Ecto neural progenitor cell (in vitro differentiated cells): ENCODE measurements at regions not wholly inside any gene's neighbourhood (a gene's known extent, or its start where the extent isn't known, plus 50 kb on each side); places are given as distances from the start of the nearest gene placed in this dataset.
"Not testable (repeated sequence)": the region's sequence is repeated elsewhere in the genome, so short reads cannot be mapped to it uniquely, and the experiment has no call there.

Experiments used
- DNase-seq: peaks from one replicate; pipeline ENCODE4 v3.0.0-alpha.2; 2018; ENCODE audit warnings: low spot score

DNA sequence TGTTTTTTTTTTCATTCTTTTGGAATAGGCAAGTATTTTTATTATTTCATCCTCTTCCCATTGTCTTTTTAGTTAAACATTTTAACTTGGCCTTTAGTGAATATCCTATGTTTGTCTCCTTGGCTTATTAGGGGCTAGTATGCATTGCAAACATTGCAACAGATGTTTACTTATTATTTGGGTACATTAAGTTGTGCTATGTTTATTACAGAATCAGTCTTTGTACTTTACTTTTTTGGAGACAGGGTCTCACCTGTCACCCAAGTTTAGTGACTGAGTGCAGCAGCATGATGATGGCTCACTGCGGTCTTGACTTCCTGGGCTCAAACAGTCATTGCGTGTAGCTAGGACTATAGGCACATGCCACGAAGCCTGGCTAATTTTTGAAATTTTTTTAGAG lies 51.1 kb upstream of the NUDT6 start:
- no peak for DNase-seq

DNA sequence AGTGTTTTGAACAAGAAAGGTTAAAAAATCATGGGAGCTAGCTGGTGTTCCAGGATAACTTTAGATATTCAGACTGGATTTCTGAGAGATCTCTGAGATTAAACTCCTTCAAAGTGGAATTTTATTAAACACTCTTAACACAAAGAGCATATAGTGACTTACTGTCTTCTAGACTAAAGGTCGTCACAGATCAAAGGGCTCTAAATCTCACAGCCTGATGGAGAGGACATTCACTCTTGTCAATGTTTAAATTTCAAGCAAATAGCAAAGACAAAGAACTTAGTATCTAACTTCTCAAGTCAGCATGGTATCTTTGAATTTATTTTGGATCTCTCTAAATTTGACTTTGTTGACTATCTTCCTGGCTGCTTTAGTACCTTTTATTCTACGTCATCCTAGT lies 53.7 kb upstream of the NUDT6 start:
- DNase-seq: no peak

DNA sequence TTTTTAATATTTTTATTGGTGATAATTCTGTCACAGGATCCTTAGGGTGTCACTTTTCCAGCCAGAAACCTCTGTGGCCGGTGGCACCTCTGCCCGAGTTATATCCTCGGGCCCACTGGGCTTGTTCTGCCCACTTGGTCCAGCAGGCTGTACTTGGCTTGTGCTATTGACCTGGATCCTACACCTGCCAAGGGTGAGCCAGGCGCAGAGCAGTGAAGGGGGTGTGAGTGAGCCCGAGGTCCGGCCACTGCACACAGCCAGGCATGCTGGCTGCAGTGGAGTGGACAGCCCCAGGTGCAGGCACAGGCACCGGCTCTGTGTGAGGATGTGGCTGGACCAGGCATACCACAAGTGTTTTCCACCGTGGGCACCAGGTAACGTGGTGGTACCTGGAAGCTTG lies 54.7 kb upstream of the NUDT6 start:
- DNase-seq: no peak

DNA sequence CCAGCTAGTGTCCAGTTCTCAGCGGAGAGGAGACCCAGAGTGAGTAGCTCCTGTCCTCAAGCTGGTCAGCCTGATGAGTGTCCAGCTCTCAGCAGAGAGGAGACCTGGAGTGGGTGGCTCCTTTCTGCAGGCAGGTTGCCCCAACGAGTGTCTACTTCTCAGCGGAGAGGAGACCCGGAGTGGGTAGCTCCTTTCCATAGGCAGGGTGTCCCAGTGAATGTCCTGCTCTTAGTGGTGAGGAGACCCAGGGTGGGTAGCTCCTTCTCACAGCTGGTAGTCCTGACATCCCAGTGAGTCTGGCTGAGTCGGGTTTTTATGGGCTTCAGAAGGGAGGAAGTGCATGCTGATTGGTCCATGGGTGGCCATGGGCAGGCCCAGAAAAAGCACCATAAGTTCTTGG lies 55.7 kb upstream of the NUDT6 start:
- no peak for DNase-seq

DNA sequence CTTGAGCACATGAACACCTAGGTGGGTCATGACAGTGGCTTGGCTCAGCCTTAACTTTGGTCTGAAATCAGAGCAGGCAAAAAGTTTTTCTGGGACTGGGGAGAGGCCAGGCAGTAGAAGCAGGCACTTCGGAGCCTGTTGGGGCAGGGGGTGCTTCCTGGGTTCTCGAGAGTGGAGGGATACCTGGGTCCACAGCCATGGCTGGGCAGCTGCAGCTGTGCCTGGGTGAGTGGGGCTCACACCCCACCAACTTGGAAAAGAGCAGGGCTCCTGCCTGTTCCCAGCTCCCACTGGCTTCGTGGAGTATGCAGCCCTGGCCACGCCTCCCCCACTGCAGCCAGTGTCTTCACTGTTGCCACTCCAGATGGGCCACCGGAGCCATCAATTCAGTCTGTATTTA lies 56.4 kb upstream of the NUDT6 start:
- DNase-seq: no peak

DNA sequence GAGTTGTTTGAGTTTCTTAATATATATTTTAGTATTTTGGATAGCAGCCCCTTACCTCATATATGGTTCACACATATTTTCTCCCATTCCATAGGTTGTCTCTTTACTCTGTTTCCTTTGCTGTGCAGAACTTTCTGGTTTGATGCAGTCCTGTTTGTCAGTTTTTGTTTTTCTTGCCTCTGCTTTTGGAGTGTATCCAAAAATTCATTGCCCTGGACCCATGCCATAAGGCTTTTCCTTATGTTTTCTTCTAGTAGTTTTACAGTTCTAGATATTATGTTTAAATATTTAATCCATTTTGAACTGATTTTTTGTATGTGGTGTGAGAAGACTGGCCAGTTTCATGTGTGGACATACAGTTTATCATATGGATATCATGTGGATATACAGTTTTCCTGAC lies 58.5 kb upstream of the NUDT6 start:
- no peak for DNase-seq

DNA sequence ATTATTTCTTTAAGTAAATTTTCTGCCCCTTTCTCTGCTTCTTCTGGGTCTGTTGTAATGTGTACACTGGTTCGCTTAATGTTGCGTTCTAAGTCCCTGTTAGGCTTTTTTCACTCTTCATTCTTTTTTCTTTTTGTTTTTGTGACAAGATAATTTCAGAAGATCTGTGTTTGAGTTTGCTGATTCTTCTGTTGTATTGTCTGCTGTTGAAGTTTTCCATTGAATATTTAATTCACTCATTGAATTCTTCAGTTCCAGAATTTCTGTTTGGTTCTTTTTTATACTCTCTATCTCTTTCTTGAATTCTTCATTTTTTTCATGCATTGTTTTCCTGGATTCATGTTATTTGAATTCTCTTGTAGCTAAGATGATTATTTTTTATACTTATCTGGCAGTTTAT lies 66.3 kb upstream of the NUDT6 start:
- no peak for DNase-seq

DNA sequence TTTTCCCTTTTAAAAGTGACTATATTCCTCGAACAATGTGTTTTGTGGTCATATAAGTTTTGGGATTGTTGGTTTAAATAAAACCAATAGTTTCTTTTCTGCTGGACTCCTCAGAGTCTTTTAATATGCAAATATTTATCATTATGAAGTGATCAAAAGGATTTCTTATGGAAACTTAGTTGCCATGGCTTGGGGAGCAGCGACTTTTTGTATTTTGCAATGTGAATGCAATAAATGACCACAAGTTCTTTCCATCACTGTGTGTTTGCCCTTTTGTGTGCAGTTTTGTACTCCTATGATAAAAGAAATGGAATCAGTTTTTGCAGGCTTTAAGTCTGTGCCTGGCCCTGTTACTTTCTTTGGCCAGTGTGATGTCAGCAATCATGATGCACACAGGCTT lies 68.5 kb upstream of the NUDT6 start:
- no peak for DNase-seq

DNA sequence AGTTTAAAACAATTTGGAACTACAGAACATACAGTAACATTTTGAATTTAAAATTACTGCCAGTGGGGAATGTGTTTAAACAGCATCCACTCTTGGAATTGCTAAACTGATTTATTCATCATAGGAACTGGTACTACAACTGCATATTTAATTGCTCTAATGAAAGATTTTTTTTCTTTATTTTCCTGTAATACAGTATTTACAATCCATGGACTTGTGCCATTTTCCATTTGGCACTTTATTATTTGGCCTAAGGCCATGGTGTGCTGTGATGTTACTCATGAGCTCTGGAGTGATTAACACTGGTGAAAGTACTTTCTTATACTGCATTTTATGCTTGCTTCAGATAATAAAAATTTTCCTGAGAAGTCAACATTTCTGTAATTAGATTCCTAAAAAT lies 69.7 kb upstream of the NUDT6 start:
- DNase-seq: no peak

DNA sequence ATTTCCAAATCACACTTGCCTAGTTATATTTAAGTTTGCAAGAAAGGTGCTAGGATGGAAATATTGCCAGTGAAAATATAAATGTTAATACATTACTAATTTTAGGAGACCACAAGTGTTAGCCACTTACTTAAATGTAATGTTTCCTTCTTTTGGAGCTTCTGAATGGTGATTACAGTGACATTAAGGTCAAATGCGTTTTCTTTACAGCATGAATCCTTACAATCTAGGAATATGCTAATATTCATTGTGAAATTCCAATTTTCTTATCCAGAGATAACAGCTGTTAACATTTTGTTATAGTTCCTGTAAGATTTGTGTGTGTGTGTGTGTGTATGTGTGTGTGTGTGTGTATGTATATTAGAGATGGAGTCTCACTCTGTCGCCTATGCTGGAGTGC lies 70.2 kb upstream of the NUDT6 start:
- DNase-seq: no peak

DNA sequence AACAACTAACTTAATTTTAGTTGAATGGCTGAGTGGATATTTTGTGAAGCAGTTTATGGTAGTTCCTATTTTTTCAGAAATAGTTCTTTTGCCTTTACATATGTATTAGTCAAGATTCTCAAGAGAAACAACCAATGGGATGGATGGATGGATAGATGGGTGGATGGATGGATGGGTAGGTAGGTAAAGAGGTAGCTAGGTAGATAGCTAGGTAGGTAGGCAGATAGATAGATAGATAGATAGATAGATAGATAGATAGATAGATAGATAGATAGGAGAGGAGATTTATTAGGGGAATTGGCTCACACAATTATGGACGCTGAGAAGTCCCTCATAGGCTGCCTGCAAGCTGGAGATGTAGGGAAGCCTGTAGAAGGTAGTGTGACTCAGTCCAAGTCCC lies 74.0 kb upstream of the NUDT6 start:
- DNase-seq: no peak

DNA sequence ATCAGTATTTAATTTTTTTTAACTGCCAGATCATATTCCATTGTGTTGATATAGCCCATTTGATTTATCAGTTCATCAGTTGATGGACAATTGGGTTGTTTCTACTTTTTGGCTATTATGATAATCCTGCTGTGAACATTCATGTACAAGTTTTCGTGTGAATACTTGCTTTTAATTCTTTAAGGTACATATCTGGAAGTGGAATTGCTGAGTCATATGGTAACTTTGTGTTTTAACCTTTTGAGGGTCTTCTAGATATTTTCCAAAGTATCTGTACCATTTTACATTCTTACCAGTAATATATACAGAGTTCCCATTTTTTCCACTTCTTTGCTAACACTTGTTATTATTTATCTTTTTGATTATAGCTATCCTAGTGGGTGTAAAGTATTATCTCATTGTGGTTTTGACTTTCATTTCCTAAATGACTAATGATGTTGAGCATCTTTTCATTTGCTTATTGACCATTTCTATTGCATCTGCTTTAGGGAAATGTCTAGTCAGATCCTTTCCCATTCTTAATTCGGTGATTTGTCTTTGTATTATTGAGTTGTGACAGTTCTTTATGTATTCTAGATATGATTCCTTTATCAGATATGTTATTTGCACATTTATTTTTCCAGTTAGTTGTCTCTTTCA lies 75.2 kb upstream of the NUDT6 start:
- no peak for DNase-seq

DNA sequence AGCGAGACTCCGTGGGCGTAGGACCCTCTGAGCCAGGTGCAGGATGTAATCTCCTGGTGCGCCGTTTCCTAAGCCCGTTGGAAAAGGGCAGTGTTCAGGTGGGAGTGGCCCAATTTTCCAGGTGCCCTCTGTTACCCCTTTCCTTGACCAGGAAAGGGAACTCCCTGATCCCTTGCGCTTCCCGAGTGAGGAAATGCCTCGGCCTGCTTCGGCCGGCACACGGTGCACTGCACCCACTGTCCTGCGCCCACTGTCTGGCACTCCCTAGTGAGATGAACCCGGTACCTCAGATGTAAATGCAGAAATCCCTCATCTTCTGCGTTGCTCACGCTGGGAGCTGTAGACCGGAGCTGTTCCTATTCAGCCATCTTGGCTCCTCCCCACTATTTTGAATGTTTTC lies 81.7 kb upstream of the NUDT6 start:
- not testable (repeated sequence) for DNase-seq

DNA sequence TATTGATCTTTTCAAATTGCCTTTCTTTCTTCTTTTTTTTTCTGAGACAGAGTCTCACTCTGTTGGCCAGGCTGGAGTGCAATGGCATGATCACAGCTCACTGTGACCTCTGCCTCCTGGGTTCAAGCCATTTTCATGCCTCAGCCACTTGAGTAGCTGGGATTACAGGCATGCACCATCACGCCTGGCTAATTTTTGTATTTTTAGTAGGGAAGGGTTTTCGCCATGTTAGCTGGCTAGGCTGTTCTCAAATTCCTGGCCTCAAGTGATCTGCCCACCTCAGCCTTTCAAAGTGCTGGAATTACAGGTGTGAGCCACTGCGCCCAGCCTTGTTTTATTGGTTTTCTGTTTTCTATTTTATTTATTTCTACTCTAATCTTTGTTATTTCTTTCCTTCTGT lies 82.7 kb upstream of the NUDT6 start:
- not testable (repeated sequence) for DNase-seq

DNA sequence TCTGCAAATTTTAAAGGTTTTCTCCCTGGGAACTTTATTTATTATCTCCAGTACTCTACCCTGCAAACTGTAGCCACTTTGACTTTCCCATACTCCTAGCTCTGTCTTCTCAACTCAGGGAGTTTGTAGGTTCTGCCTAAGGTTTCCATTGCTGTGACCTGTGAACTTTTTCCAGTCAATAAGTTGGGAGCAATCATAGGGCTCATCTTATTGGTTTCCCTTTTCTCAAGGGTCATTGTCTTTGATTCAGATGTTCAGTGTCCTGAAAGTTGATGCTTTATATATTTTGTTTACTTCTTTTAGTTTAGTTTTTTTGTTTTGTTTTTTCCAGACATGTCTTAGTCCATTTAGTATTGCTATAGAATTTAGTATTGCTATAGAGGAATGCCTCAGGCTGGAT lies 85.3 kb upstream of the NUDT6 start:
- DNase-seq: no peak

DNA sequence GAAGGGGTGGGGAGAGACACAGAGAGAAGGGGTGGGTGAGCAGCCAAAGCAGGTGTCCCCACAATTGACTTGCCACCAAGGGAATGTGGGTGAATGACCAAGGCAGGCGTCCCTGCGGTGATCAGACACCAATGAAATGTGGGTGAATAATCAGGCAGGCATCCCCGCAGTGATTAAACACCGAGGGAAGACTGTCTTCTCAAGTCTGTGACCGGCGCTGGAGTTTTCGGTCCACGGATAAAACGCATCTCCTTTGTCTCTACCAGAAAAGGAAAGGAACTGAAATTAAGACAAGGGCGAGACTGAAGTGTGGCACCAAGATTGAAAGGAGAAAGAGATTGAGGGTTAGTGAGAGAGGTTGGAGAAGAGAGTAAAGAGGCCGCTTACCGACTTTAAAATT lies 90.0 kb upstream of the NUDT6 start:
- not testable (repeated sequence) for DNase-seq

DNA sequence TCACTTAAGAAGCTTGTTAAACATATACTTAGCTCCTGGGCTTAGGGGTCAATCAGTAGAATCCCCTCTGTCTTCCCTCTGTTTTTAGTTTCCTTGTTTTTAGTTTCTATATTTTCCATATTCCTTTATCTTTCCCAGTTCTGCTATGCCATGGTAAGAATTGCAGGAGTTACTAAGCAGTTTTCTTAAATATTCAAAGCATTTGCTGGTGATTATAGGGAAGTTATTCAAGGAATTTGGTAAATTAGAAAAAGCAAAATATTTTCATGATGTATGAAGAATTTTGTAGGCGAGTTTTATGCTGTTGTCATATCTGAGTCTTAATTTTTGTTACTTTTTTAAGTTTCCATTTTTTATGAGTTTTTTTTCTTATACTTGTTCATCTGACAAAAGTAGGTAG lies 91.6 kb upstream of the NUDT6 start:
- no peak for DNase-seq

DNA sequence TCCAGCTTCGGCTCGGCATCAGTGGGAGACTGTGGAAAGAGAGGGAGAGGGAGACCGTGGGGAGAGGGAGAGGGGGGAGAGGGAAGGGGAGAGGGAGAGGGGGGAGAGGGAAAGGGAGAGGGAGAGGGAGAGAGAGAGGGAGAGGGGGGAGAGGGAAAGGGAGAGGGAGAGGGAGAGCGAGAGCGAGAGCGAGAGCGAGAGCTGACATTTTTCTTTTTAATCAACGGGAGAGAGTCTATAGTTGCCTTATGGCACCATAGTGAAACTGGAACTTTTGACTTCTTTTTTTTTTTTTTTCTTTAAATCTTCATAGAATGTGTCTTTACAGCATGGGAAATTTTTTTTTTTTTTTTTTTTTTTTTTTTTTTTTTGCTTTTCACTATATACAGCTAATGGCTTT lies 94.7 kb upstream of the NUDT6 start:
- DNase-seq: no peak

DNA sequence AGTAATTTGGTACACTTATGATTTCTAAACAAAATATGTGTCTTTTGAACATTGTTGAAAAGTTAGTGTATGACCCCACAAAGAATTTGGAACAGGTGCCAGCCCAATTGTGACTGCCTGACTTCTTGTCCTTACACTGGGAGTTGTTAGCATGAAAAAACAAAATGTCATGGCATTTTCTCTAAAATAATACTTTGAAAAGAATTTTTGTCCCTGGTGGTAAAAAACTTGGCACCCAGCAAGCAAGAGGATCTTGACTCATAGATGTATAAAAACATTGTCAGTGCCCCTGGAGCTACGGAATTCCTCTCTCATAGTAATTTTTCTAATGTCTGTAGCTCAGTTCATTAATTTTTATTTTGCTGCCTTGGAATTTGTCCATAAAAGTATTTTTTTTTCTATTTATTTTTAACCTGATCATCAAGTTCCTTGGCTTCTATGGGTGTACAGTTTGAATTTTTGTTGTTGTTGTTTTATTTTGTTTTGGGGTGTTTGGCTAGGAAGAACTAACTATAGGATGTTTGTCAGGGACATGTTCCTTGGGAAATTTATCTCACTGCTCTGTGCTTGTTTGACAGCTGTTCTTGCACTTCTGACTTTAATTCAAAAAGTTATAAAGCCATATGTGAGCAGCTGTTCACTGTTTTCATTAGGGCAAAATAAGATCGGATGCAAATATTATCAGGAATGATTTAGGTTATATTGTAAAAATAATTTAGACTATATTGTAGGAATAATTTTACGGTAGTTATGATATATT lies 95.4 kb upstream of the NUDT6 start:
- DNase-seq: no peak

DNA sequence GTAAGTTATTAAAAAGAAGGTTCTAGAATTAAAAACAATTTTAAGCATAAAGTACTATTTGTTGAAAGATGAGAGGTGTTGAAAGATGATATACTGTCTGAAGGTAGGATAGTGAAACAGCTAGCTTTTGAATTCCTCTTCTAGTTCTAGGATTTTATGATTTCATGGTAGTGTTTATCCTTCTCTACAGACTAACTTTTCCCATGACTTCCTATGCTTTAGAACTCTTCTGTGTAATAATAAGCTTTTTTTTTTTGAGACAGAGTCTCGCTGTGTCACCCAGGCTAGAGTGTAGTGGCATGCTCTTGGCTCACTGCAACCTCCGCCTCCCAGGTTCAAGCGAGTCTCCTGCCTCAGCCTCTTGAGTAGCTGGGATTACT lies 96.0 kb upstream of the NUDT6 start:
- DNase-seq: no peak

DNA sequence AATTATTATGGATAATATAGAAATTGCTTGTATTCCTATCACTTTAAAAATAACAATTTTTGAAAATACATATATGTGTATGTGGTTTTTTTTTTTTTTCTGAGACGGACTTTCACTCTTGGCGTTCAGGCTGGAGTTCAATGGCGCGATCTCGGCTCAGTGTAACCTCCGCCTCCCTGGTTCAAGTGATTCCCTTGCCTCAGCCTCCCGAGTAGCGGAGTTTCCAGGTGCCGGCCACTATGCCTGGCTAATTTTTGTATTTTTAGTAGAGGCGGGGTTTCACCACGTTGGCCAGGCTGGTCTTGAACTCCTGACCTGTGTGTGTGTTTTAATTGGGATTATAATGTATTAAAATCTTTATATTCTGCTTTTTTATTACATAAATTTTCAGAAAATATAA lies 97.9 kb upstream of the NUDT6 start:
- no peak for DNase-seq

DNA sequence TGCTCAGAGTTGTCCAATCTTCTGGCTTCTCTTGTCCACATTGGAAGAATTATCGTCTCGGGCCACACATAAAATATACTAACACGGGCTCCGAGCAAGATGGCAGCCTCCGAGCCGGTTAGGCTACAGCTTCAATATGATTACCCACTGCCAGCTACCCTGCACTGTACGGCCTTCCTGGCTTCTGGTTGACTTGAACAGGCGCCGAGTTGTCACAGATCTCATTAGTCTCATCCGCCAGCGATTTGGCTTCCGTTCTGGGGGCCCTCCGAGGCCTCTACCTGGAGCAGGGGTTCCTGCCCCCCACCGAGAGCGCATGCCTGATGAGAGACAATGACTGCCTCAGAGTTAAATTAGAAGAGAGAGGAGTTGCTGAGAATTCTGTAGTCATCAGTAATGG lies 101.2 kb upstream of the NUDT6 start:
- DNase-seq: no peak

DNA sequence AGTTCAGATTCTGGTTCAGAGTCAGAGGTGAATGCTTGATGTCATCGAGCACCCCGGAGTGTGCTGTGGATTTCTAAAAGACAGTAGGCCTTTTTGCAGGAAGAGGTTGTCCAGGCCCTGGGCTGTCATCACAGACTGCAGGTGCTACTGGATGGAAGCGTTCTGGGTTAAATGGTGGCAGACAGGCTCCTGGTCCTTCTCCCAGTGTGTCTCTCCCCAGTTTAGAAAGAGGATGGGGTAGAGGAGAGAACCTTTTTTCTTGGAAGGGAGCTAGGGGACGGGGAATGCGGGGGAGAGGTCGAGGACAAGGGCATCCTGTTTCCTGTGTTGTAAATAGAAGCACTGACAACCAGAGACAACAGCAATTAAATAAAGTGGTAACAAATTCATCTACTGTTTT lies 102.3 kb upstream of the NUDT6 start:
- no peak for DNase-seq

DNA sequence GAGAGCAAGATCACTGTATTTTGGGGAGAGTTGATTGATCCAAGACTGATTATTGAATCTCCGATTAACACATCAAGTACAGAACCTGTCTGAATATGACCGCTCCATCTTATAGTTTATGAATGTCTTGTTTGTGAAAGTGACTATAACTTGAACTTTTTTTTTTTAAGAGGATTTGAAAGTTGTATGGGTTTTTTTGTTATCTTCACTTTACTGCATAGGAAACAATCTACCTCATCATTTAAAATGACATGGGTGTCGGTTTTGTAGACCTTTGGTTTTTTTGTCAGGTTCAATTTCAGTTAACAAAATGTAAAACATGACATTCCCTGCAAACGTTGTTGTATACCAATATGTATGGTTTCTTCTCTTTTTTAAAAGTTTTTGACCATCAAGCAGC lies 103.0 kb upstream of the NUDT6 start:
- DNase-seq: no peak
